A673 (cell line): ENCODE measurements at regions not wholly inside any gene's neighbourhood (a gene's known extent, or its start where the extent isn't known, plus 50 kb on each side); places are given as distances from the start of the nearest gene placed in this dataset.

Source experiments
- BruUV-seq: library from RNA; stranded (reverse); fragments of 400-500 nt; replicated peaks from 2 replicates; lab custom pipeline; 2021; lab: Mats Ljungman, UMichigan
- CTCF ChIA-PET: fragments of 300-600 bp; sonication (Branson Sonifier 250); formaldehyde crosslinking; loops from one replicate; lab custom pipeline; 2022; ENCODE audit warnings: antibody characterized with exemption; lab: Charles Lee
- POLR2A ChIA-PET: fragments of 300-600 bp; sonication (Branson Sonifier 250); formaldehyde crosslinking; loops from one replicate; lab custom pipeline; 2022; ENCODE audit warnings: antibody characterized with exemption; ENCODE audit not compliant: low non-redundant PET; lab: Charles Lee
- DNase-seq: peaks from one replicate; pipeline ENCODE4 v3.0.0-alpha.2; 2015; ENCODE audit warnings: low spot score
- H3K27ac ChIP-seq: fragments of 200-600 bp; sonication (generic); 2 replicates; pipeline ENCODE4 v1.5.1; 2016; ENCODE audit warnings: mixed run types, low read depth, mild to moderate bottlenecking, mixed read lengths, antibody characterized with exemption, low read length; ENCODE audit not compliant: poor library complexity, severe bottlenecking
- H3K27me3 ChIP-seq: fragments of 200-600 bp; sonication (generic); replicated peaks from 2 replicates; pipeline ENCODE4 v1.6.1; 2017; ENCODE audit warnings: mixed run types, low read depth, mild to moderate bottlenecking, mixed read lengths, antibody characterized with exemption, low read length; ENCODE audit not compliant: insufficient read depth, poor library complexity
- H3K36me3 ChIP-seq: fragments of 200-600 bp; sonication (generic); 2 replicates; pipeline ENCODE4 v1.6.1; 2016; ENCODE audit warnings: mixed run types, mild to moderate bottlenecking, mixed read lengths, antibody characterized with exemption, low read length; ENCODE audit not compliant: insufficient read depth, poor library complexity, severe bottlenecking
- H3K4me1 ChIP-seq: fragments of 200-600 bp; sonication (generic); 2 replicates; pipeline ENCODE4 v1.6.1; 2017; ENCODE audit warnings: mixed run types, mild to moderate bottlenecking, mixed read lengths, antibody characterized with exemption, low read length; ENCODE audit not compliant: insufficient read depth, poor library complexity, severe bottlenecking
- H3K4me3 ChIP-seq: fragments of 200-600 bp; sonication (generic); 2 replicates; pipeline ENCODE4 v1.5.1; 2016; ENCODE audit warnings: low read depth, mixed run types, mild to moderate bottlenecking, mixed read lengths, low read length; ENCODE audit not compliant: poor library complexity, severe bottlenecking
- H3K9me3 ChIP-seq: fragments of 200-600 bp; sonication (generic); 2 replicates; pipeline ENCODE4 v1.6.1; 2016; ENCODE audit warnings: mixed run types, low read depth, mild to moderate bottlenecking, mixed read lengths, antibody characterized with exemption, low read length; ENCODE audit not compliant: poor library complexity, severe bottlenecking
- EZH2 ChIP-seq: fragments of 200-600 bp; sonication (generic); IDR thresholded peaks from 2 replicates; pipeline ENCODE4 v1.6.1; 2017; ENCODE audit warnings: borderline replicate concordance, low read depth, mild to moderate bottlenecking, mixed read lengths, antibody characterized with exemption, low read length; ENCODE audit not compliant: poor library complexity, severe bottlenecking
- intact Hi-C: fragments of 100-400 bp; cut with micrococcal nuclease; formaldehyde crosslinking; loops from one replicate; pipeline ENCODE4 v1.10.0; 2022; ENCODE audit not compliant: unreplicated experiment
- TF ChIP-seq, protein P1 (sequence below): fragments of 300-800, 200-600 bp; sonication (generic); conservative IDR thresholded peaks from 2 replicates; pipeline ENCODE4 v1.5.1; 2017; ENCODE audit warnings: low read depth, mild to moderate bottlenecking, antibody characterized with exemption, low read length, moderate library complexity, mixed read lengths

DNA sequence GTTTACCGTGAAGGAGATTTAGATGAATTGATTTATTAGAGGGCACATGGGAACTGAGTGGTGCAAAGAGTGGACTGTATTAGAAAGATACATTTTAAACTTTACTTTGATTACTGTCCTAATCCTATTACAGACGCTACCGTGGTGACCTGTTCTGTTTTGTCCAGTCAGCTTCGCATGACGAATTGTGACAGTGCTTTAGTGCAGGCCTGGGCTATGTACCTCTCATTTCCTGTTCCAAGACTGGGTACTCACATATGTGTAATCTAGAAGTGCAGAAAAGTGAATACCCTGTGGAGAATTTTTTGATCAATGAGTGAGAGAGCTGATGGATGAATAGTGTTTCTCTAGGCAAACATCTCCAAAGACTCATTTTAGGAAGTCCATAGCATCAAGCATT lies 385.9 kb downstream of the ANXA1 start:
- H3K36me3 ChIP-seq, result no peaks in the 10 kb centered on the region
- H3K27me3 ChIP-seq, result peaks cover 12% of the 10 kb centered on the region
- H3K9me3 ChIP-seq, result no peaks in the 10 kb centered on the region
- H3K4me3 ChIP-seq, result no peak overlapping the region
- CTCF ChIA-PET, result no interaction called here
- intact Hi-C loops, result loop anchor here (10.0 kb wide), 1 partner anchor 63 kb away; no protein-coding TSS in a partner anchor
- POLR2A ChIA-PET, result no interaction called here
- H3K4me1 ChIP-seq, result no peaks in the 10 kb centered on the region
- no TSS peak for BruUV-seq
- TF ChIP-seq, protein P1, sequence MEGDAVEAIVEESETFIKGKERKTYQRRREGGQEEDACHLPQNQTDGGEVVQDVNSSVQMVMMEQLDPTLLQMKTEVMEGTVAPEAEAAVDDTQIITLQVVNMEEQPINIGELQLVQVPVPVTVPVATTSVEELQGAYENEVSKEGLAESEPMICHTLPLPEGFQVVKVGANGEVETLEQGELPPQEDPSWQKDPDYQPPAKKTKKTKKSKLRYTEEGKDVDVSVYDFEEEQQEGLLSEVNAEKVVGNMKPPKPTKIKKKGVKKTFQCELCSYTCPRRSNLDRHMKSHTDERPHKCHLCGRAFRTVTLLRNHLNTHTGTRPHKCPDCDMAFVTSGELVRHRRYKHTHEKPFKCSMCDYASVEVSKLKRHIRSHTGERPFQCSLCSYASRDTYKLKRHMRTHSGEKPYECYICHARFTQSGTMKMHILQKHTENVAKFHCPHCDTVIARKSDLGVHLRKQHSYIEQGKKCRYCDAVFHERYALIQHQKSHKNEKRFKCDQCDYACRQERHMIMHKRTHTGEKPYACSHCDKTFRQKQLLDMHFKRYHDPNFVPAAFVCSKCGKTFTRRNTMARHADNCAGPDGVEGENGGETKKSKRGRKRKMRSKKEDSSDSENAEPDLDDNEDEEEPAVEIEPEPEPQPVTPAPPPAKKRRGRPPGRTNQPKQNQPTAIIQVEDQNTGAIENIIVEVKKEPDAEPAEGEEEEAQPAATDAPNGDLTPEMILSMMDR, result no peak
- TF ChIP-seq EZH2, result no peak
- H3K27ac ChIP-seq, result no peak overlapping the region
- no peak for DNase-seq

DNA sequence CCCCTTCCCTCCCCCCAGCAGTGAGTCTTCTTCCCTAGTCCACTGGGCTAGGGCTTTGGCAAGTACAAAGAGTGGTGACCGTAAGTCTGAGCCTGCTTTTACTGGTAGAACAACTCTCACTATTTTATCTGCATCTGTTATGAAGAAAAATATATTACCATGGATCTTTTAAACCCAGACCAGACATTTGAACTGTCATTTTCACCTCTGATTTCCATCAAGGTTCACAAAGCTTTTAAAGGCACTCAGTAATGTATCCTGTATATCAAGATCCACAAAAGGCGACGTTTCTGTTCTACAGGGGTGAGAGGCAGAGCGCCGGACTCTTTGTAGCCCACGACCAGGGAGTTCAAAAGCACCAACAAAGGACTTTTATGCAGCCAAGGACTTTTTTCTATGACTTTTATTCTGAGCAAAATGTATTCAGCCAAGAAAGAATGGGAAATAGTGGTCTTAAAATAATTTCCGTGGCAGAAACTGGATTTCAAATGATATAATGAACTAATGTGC lies 388.3 kb downstream of the ANXA1 start:
- ChIA-PET POLR2A (no interaction called here), CTCF (no interaction called here)
- H3K4me1 ChIP-seq, result no peaks in the 10 kb centered on the region
- intact Hi-C loops, result loop anchor here (10.0 kb wide), 1 partner anchor 65 kb away; no protein-coding TSS in a partner anchor
- no peak overlapping the region for H3K27ac ChIP-seq
- BruUV-seq, result no TSS peak
- no peak overlapping the region for H3K4me3 ChIP-seq
- H3K36me3 ChIP-seq, result no peaks in the 10 kb centered on the region
- DNase-seq, result no peak
- peaks cover 15% of the 10 kb centered on the region for H3K27me3 ChIP-seq
- H3K9me3 ChIP-seq, result no peaks in the 10 kb centered on the region
- TF ChIP-seq, protein P1, result no peak
- TF ChIP-seq EZH2, result no peak

DNA sequence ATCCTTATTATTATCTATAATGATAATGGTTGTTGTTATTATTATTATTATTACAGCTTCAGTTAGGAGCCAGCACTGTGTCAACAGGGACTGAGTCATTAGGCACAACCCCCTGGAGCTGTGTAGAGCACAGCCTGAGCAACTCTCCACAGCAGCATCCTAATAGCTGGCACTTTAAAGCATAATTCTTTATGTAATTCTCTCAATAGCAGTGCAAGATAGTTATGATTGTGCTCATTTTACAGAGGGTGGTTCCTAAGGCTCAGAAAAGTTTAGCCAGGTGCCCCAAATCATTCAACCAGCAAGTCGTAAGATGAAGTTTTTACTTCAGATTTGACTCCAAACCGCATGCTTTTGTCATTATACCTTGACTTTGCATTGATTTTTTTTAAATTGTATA lies 390.3 kb downstream of the ANXA1 start:
- no peak for DNase-seq
- Histone ChIP-seq H3K9me3 (no peaks in the 10 kb centered on the region), H3K27ac (no peak overlapping the region), H3K4me3 (no peak overlapping the region), H3K36me3 (no peaks in the 10 kb centered on the region), H3K4me1 (no peaks in the 10 kb centered on the region), H3K27me3 (peaks cover 15% of the 10 kb centered on the region)
- TF ChIP-seq, protein P1, result no peak
- no peak for TF ChIP-seq EZH2
- CTCF ChIA-PET, result no interaction called here
- POLR2A ChIA-PET, result no interaction called here
- intact Hi-C loops, result no loop called here
- no TSS peak for BruUV-seq
